22Rv1 (cell line): ENCODE measurements at regions not wholly inside any gene's neighbourhood (a gene's known extent, or its start where the extent isn't known, plus 50 kb on each side); places are given as distances from the start of the nearest gene placed in this dataset.

Experiments used
- H3K27ac ChIP-seq: fragments of 450-650 bp; 2 replicates; pipeline ENCODE4 v1.5.1; 2017
- CTCF ChIP-seq: fragments of 450-650 bp; IDR thresholded peaks from 2 replicates; pipeline ENCODE4 v1.5.1; 2017; ENCODE audit warnings: mild to moderate bottlenecking
- ZFX ChIP-seq: fragments of 450-650 bp; IDR thresholded peaks from 2 replicates; pipeline ENCODE4 v1.6.1; 2017; ENCODE audit warnings: antibody characterized with exemption, borderline replicate concordance

GRCh38 chr18:27621236-27621890, 436.3 kb upstream of the CHST9 start:
- no peak for TF ChIP-seq ZFX
- TF ChIP-seq CTCF, result no peak

DNA sequence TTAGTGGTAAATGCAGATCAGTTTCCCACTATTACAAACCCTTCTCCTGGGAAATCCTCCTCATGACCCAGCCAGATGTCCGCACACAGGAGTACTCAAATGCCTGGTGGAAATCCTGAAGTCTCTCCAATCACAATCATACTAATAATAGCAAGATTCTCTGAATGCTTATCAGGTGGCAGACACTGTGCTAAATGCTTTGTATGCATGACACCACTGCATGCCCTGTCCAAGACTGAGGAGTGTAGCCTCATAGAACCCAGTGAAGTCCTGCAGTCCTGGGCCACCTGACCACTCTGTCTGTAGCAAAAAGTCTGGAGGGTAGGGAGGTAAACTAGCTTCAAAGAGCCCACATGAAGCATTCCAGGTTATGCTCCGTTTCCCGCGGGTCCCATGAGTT, 434.8 kb upstream of the CHST9 start:
- TF ChIP-seq CTCF (no peak), ZFX (no peak)
- no peak overlapping the region for H3K27ac ChIP-seq

More at GRCh38 chr18:27621236-27621890, 436.3 kb upstream of the CHST9 start:
- H3K27ac ChIP-seq, result no peak overlapping the region

DNA sequence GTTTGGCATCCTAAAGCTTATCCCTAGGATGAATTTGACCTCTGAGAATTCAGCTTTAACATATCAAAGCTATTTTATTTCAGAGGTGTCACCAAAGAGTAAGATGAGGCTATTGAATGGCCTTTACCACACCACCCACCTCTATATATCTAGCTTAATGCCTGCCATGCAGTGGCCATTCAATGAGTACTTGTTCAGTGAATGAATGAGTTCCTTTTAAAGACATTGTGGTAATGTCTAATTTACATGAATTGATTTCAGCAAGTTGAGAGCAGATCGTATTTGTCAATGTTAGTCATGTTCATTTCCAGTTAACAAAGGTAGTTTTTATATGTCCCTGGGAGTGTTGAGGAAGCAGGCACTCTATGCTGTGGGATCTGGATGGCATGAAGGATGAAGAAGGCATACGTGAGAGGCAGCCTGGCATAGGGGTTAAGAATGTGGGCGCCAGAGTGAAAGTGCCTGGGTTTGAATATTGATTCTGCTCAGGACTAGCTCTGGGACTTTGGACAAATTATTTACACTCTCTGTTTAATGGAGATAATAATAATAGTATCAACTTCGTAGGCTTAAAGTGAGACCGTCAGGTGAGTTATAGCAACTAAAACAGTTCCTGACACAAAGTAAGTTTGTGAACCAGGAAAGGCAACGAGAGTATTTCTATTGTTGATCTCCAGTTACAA, 434.1 kb upstream of the CHST9 start:
- TF ChIP-seq CTCF (no peak), ZFX (no peak)

GRCh38 chr18:27616324-27616723, 431.2 kb upstream of the CHST9 start:
- TF ChIP-seq CTCF (no peak), ZFX (no peak)
- H3K27ac ChIP-seq, result no peak overlapping the region

More for the DNA sequence above, 434.1 kb upstream of the CHST9 start:
- no peak overlapping the region for H3K27ac ChIP-seq

- TF ChIP-seq CTCF (no peak), ZFX (no peak)
- H3K27ac ChIP-seq, result no peak overlapping the region
Measured at GRCh38 chr18:27614951-27615844, 430.1 kb upstream of the CHST9 start.

GRCh38 chr18:27609221-27609620, 424.1 kb upstream of the CHST9 start:
- no peak overlapping the region for H3K27ac ChIP-seq
- no peak for TF ChIP-seq CTCF
- no peak for TF ChIP-seq ZFX
